LNCAP (cell line): ENCODE measurements at regions not wholly inside any gene's neighbourhood (a gene's known extent, or its start where the extent isn't known, plus 50 kb on each side); places are given as distances from the start of the nearest gene placed in this dataset.

Experiments used
- CTCF ChIP-seq: fragments of 450-650 bp; IDR thresholded peaks from 2 replicates; pipeline ENCODE4 v1.5.1; 2017; ENCODE audit warnings: mild to moderate bottlenecking

DNA sequence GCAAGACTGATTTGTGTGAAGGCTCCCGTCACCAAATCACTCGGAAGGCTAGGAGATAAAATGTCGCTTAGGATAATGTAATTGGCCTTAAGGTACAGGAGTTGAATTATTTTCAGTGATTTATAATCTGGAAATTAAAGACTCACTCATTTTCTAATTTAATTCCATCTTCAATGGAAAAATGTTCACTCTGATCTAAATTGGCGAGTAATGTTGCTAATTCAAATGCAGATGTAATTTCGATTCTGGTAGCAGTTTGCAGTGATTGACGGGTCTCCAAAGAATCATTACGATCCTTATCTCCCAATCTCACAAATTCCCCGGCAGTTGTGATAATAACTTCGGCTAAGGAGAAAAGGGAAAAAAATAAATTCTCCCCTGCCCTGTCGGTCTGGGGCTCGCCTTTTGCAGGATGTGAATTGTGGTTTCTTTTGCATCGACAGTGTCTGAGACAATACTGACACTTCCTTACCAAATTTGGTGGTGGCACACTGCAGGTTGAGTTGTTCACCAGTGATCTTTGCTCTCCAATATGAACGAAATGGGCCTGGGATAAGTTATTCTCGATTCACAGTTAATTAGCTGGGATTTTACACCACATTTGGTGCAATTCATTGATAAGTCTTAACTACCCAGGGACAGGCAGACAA lies 215.1 kb upstream of the GPR26 start:
- TF ChIP-seq CTCF: no peak

- peak; percentile 44; the same call in 1 of the 2 replicates for TF ChIP-seq CTCF
Observed at GRCh38 chr10:123451618-123452245, 214.4 kb upstream of the GPR26 start.

GRCh38 chr10:123454987-123455386 lies 211.2 kb upstream of the GPR26 start:
- TF ChIP-seq CTCF: no peak

- no peak for TF ChIP-seq CTCF
Observed at GRCh38 chr10:123455861-123456260, 210.3 kb upstream of the GPR26 start.

- TF ChIP-seq CTCF: no peak
Observed at GRCh38 chr10:123458933-123459332, 207.2 kb upstream of the GPR26 start.

DNA sequence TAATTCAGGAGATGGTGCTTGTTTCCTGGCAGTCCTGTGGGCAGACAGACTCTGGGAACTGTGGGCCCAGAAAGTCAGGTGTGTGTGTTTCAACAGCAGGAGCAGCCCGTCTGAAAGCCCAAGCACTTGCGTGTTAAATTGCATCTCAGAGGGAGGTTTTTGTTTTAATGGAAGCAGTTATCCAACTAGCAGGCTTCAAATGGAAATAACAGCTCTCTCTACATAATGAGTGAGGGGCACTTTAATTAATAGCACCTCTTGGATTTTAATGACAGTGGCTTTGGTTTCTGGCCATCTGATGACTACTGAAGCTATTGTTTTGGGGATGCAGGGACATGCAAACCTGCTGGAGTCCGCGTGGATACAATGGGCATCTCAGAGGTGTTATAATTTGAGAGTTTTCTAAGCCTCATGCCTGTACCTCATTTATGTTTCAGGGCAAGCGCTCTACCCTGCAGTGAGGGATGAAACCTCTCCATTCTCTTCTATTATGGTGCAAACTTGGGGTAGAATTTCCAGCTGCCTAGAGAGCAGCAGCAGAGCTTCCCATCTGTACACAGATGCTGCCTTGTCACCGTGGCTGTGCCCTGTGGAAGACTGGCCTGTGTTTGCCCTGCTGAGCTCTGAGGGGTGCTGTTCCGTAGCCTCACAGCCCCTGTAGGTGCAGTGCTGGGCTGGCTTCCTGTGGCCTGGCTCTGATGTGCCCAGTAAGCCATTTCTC lies 206.6 kb upstream of the GPR26 start:
- no peak for TF ChIP-seq CTCF

- TF ChIP-seq CTCF: no peak
Observed at GRCh38 chr10:123462246-123462645, 203.9 kb upstream of the GPR26 start.
